NAMALWA (cell line): ENCODE measurements at regions not wholly inside any gene's neighbourhood (a gene's known extent, or its start where the extent isn't known, plus 50 kb on each side); places are given as distances from the start of the nearest gene placed in this dataset.
"Not testable (repeated sequence)": the region's sequence is repeated elsewhere in the genome, so short reads cannot be mapped to it uniquely, and the experiment has no call there.

Experiments used
- DNase-seq: peaks from one replicate; pipeline ENCODE4 v3.0.0-alpha.2; 2015; ENCODE audit warnings: low spot score

DNA sequence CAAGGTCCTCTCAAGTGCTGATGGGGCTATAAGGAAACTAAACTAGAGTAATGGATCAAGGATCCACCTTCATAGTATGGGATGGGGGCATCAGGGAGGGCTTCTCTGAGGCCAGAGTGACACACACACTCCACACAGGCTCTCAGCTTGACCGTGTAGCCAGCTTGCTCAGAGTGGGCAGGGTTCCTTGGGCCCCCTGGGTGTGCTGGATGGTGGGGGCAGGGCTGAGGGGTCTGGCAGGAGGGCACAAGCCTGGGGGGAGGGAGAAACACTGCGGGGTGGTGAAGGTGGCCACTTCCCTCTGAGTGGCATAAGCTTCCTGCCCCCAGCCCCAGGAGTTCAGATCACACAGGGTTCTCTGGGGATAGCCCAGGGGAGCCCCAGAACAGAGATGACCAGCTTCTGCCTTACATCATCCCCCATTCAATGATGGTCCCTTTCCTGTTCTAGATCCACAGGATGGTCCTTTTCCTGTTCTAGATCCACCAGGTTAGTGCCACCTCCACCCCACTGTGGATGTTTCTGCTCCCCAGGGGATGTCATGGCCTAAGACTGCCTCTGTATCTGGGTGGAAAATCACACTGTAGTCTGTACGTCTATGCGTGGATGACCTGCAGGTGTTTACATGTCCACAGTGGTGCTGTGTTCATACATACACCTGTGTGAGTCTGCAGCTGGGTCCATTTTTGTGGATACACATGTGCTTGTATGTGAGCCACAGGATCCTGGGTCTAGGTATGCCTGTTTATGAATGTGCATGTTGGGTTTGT, 525.0 kb downstream of the PTPRU start:
- no peak for DNase-seq

DNA sequence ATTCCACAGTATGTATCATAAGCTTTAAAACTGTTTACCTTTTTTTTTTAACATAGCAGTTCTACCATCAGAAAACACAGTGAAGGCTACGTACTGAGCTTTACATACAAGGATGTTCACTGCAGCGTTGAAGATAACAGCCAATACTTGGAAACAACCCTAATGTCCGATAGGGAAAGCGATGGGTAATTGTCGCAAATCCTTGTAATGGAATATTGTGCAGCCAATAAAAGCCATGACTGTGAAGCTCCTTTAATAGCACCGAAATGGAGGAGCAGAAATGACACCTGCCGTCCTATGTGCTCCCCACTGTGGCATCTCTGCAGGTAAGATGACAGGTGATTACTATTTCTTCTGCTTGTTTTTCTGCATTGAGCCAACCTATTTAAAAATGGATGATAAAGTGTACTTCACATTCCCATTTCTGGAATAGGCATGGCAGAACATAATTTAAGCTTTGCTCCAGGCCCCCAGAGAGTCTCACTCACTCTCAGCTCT, 523.8 kb downstream of the PTPRU start:
- DNase-seq = no peak

DNA sequence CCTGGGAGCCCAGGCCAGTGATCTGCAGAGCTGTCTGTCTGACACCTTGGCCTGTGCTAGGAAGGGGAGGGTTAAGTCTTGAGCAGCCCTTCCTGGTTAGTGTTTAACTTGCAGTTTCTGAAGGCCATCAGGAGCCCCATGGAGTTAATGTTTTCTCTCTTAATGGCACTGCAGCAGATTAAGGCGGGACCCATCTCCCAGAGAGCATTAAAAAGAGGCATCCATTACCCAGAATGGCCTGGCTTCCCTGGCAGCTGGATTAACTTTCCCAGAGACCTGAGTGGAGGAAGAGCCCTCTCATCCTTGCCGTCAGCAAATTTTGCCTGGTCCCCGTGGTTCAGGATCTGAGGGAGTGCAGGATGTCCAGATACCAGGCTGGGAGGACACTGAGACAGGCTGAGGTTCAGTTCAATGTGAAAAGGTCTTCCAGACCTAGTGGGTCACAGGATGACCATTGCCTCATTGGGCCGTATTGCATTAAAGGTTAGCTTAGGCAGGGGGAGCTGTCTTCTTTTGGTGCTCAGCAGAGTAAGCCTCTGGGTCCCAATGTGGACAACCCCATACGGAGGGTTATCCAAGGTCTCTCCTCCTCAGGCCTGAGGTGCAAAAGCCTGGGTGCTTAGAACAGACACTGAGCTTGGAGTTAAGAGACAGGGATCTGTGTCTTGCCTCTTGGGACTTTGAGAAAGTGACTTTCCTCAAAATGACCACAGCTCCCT, 522.6 kb downstream of the PTPRU start:
- no peak for DNase-seq

DNA sequence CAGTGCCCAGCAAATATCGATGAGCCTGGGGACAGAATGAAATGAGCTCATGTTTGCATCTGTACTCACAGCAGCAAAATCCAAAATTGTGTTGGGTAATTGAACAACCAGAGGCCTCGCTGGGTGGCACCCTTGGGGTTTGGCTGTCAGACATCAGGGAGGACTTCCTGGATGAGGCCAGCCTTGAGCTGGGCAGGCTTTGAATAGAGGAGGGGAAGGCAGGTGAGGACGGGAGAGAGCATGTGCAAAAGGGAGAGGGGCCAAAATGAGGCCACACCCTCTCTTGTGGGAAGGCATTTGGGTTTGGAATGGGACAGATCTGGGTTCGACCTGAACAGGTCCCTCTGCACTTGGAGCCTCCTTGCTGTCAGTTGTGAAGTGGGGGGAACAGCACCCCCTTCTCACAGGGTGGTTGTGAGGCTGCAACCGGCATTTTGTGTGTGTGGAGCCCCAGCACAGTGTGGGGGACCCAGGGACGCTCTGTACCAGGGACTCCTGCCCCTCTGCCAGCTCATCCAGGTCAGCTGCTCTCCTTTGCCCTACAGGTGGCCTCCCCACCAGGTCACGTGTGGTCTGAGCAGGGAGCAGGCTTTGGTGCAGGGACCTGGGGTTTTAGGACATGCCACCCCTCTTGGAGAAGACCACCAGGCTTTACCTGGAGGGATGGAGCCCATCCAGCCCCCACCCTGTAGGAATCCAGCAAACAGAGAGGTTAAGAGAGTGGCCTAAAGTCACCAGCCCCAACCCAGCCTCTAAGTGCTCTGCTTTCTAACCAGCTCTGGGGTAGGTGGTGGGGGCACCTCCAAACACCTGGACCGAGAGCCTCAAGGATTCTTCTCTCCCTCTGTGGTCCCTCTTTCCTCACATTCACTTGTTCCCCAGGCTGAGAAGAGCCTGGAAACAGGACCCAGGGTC, 521.8 kb downstream of the PTPRU start:
- DNase-seq = no peak

DNA sequence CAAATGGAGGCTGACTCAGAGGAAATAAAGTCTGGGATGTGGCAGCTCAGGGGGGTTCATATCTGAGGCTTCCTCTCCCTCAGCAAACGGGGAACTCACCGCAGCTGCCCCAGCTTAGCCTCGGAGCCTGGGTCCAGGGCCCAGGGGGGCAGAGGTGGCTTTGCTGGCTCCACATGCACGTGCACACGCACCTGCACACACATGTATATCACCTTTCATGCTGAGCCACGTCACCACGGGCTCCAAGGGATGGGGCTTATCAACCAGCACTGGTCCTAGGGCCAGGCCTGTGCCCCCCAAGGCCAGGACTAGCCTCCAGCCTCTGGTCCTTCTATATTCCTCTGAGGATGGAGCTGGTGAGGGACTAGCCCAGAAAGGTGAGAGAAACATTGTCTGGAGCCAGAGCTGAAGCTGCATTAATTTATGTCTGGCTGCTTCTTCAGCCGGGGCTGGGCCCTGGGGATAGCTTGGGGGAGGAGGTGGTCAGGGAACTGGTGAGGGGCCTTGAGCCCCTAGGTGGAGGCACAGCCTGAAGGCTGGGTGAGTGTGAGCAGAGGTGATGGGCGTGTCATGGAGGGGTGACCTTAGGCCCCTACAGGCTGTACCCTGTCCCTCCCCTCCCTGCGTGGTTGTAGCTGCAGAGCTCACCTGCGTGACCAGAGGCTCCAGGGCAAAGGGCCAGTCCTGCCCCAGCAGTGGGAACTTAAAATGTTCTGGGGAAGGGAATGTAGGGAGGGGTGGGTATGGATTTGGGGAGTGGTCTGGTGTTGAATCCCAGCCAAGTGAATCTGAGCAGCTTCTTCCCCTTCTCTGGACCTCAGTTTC, 520.8 kb downstream of the PTPRU start:
- no peak for DNase-seq

DNA sequence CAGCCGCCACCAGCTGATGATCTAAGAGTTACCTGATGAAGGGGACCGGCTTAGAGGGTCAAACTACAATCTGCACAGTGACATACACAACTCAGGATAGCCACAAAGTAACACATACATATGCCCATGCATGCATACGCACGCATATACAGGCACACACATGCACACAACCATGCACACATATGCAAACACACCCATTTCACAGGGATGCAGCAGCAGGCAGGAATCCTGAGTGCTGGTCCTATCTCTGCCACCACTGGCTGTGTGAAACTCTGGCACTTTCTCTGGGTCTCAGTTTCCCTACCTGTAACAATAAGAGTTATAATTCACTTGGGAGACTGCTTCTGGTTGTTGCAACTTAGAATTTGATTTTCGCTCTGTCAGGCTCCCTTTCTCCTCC, 520.2 kb downstream of the PTPRU start:
- DNase-seq = no peak

DNA sequence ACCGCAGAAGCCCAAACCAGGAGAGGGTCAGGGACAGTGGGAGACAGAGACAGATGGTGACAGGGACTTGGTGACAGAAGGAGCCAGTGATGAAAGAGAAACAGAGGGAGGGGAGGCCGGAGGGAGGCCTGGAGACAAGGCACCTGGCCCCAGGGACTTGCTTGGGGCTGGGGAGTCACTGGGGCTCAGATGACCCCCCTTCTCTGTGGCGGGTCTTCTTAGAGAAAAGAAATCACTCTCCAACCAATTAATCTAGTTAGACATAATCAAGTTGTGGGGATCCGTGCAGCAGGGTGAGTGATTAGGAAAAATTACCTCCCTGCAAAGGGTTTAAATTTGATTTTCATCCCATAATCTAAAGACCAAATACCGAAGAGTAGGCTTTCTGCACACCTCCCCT, 519.8 kb downstream of the PTPRU start:
- no peak for DNase-seq

DNA sequence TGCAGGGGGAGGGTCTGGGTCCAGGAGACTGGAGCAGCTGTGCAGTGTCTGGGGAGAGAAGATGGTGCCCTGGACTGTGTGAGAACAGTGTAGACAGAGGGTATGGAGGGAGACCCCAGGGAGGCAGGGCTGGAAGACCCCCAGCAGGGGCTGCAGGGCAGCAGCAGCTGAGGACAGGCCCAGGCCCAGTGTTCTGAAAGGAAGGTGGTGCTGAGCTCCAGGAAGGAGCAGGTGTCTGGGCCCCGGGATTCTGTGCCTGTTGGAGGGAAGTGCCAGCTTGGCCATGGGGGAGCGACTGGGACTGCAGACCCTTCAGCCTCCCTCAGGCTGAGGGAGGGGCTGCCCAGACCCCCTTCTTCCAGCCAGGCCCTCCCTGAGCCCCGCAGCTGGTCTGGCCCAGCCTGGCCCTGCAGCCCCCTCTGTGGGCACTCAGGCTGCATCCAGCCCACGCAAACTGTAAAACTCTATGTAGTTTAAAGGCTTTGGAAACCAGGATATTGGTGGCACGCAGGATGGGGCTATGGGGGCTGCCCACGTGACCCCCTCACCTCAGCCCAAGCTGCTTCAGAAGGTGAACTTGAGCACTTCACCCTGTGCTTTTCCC, 519.2 kb downstream of the PTPRU start:
- DNase-seq = not testable (repeated sequence)

DNA sequence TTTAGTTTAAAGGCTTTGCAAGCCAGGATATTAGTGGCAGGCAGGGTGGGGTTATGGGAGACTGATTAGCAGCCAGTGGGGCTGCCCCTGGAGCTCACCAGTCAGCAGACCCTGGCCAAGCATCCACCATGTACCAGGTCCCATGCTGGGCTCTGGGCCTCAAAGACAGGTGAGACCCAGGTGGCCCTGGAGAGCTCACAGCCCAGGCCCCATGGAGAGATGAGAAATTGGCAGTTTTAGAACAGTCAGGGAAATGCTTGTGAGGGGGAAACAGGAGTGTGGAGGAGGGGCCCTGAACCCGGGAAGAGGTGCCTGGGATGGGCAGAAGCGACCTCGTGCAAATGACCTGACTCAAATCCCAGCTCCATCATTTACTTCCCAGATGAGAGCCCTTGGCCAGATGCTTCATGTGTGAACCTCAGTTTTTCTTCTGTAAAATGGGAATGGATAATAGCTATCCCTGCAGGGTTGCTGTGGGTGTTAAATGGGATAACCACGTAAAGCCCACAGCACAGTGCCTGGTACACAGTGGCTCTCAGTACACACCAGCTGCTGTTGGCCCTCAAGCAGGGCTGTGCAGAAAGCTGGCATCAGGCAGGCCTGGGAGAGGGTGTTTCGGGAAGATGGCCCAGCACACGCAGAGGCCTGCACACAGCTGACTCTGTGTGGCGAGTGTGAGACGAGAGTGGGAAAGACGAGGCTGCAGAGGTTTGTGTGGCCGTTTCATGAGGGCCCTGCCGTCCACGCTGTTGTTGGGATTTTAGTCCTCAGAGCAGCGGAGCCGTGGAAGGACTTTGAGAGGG, 518.5 kb downstream of the PTPRU start:
- DNase-seq = no peak

DNA sequence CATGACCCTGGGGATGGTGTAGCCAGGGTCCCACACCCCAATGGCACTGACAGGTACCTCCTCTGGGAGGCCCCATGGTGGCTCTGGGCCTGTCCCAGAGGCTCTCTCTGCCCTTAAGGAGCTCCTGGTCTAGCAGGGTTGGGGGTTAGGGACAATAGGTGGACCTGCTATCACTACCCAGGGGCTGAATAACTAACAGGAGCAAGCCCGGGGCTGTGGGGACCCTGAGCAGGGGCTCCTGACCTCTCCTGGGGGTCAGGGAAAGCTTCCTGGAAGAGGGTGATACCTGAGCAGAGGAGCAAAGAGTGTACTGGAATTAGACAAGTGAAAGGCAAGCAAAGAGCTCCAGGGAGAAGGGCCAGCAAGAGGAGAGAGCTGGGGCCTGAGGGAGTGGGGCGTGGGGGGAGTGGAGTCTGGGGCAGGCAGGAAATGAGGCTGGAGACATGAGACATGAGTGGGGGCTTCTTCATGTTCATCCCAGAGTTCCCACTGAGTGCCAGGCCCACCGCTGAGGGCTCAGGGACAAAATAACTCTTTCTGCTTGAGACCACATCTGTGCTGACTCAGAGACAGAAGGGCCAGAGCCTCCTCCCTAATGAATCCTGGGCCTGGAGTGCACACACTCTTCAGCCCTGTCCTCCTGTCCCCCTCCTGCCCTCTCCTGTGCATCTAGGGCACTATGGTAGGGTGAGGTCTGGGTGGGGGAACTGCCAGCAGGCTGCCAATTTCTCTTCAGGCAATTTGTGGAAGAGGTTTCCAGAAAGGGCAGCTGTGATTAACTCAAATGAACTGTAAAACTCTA, 517.6 kb downstream of the PTPRU start:
- no peak for DNase-seq

DNA sequence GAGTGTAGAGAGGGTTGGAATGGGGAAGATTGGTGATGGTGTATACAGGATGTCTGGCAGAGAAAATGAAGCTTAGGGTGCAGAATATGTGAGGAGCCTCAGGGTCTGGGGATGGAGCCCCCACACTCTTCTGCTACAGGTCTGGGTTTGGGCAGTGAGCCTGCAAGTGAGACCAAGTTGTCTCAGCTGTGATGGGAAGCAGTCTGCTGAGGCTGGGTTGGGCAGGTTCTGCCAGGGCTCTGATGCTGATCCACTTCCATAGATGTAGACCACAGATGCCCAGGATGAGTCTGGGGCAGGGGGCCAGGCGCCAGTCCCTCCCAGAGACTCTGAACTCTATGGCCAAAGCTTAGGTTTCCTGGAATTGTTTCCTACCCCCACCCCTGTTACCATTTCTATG, 516.9 kb downstream of the PTPRU start:
- no peak for DNase-seq

DNA sequence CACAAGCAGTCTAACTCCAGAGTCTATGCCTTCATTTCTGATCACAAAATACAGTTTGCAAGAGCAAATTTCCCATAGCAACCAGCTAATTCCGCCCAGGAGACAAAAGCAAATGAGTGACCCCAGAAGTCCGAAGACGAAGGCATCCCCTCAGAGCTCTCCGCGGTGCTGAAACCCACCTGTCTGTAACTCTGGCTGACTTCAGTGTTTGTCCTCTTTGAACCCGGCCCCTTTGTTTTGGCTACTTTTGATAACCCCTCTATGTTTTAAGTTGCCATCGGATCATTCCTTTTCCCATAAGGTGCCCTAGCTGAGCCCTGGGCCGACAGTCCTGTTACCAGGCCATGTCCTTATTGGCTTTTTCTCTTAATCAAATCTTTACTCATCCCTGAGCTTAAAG, 515.8 kb downstream of the PTPRU start:
- no peak for DNase-seq

DNA sequence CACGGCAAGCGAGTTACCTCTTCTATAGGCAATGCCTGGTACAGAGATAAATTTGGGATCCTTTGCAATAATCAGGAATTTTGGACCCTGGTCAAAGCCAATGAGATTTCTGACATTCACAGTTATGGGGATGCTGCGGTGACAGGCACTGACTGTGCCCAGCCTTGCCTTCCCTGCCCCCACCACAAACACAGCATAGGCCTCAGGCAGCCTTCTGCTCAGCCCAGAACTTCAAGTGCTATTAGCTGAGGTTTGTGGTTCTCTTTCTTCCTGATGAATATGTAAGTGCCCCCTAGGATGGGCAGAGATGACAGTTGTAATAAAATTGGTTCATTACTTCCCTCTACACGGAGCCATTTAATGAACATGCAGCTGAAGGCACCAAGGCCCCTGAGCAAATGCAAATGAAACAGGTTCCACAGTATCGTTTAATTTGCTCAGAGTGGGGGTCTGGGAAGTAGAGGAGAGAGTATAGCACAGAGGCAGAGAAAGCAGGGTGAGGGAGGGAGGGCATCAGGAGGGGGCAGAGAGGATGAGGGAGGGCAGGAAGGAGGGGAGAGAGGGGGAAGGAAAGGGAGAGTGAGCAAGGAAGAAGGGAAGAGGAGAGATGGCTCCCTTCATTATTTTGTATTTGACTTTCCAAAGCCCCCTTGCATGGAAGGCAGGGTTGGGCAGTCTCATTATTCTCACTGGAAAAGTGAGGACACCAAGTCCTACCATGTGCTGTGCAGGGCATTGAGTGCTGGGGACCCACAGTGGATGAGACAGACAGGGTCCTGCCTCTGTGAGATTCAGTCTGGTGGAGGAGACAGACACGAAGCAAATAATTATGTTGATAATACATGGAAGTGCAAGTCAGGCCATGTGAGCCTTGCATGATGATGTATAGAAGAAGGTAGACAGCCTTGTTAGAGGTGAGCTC, 513.0 kb downstream of the PTPRU start:
- no peak for DNase-seq

DNA sequence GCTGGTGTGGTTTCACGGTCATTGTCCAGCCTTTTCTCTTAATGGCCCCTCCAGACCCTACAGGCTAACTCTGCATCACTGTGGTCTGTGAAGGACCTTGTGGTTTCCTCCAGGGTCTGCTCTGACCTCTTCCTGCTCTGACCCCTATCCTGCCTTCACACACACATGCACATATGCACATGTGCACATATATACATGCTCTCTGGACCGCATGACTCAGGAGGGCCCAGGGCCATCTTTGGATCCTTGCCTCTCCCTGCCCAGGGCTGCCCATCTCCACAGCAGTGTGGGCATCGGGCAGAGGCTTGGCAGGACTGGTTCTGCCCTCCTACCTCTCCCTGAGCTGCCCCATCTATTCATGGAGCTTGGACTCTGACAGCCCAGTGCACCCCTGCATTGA, 510.9 kb downstream of the PTPRU start:
- no peak for DNase-seq

DNA sequence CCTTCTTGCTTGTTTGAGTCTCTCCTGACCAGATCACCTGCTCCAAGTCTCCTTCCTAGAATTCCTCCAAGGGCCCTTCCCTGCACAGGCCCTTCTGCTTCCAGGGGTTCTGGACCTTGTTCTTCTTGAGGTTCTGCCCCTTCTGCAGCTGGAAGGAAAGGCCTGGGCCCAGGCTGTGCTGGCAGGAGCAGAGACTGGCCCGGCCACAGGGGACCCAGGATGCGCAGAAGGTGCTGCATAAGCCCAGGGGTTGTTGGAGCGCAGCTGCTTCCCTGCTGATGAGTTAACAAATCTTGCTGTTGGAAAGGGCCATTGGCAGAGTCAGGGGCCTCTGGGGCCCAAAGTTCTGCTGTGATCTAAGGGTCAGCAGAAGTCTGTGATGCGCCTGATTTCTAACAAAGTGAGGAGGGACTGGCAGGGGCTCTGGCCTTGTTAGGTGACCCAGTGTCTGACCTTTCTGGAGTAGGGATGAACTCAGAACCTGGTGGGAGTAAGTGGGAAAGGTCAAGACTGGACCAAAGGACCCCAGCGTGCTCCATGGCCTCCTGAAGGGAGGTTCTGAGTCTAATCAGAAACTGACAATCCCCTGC, 509.8 kb downstream of the PTPRU start:
- DNase-seq = no peak

DNA sequence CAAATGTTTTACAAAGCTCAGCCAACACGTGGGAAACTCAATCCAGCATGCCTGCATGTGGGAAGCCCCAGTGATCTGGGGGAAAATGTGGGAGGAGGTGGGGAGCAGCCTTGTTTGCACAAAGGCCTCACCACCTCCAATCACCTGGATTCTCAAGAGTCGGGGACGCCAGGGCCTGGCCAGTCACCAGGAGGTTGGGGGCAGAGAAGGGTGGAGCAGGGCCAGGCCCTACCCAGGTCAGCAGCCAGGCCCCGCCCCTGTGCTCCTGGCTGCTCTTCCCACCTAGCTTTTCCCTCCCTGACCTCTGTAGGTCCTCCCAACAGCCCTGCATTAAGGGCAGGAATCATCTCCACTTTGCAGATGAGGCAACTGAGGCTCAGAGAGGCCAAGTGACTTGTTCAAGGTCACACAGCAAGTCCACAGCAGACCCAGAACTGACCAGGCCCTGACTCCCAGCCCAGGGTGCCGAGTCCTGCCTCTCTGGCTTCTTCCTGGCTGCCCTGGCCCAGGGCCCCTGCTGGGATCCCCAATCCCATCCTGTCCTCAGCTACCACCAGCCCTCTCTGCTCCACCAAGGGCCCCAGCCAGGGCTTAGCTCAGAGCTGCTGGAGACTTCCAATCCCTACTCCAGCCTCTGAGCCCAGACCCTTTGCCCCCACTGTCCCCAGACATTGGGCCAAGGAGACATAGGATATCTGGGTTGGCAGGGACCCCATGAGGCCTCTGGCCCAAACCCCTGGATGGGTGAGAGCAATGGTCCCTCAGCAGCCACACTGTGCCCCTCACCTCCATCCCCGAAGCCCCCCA, 508.6 kb downstream of the PTPRU start:
- no peak for DNase-seq

DNA sequence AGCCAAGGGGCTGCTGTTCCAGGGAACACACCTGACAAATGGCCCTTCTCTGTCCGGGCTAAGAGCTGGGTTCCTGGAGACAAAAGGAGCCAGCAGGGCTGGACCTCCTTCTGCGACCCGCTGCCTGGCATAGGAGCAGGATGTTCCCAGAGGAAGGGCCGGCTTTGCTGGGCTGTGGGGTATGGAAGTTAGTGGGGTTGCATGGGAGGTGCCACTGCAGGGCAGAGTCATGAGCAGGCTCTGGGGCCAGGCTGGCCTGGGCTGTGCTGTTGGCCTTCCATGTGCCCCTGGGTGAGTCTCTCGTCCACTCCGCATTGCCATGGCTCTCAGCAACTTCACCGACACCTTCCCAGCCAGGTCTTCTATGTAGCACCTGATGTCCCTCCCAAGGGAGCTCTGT, 507.6 kb downstream of the PTPRU start:
- DNase-seq = no peak
